ENCODE measurements at regions not wholly inside any gene's neighbourhood (a gene's known extent, or its start where the extent isn't known, plus 50 kb on each side); places are given as distances from the start of the nearest gene placed in this dataset.

GRCh38 chr13:68057836-68058235 lies 827.7 kb upstream of the PCDH9 start:
- no peak overlapping the region for H3K56ac ChIP-seq (replicated peaks; ENCODE audit: insufficient read length, low read depth, low read length)
- no peaks in the 10 kb centered on the region for H4K20me1 ChIP-seq (replicated peaks in 1 of 2; ENCODE audit: control insufficient read depth in 1 of 2, insufficient read depth in 2 of 2, low read length in 2 of 2)
- no peak overlapping the region for H4K5ac ChIP-seq (ENCODE audit: insufficient read length, low read depth, low read length)
- CTCF ChIA-PET (ENCODE audit: partially characterized antibody), result no interaction called here
- no peak overlapping the region for H2BK5ac ChIP-seq (ENCODE audit: low read depth, low read length)
- FAIRE-seq, result no peak
- H3K4me2 ChIP-seq (ENCODE audit: insufficient read depth in 1 of 2, low read depth in 2 of 2, low read length in 2 of 2), result no peak overlapping the region
- no peak overlapping the region for H2AFZ ChIP-seq (ENCODE audit: low read length)
- no peak overlapping the region for H3K27ac ChIP-seq (ENCODE audit: low read depth, low read length)
- no peak overlapping the region for H4K91ac ChIP-seq (replicated peaks; ENCODE audit: insufficient read length, low read length)
- peaks cover 9 to 10% of the 10 kb centered on the region in 2 experiments for H3K9me3 ChIP-seq (ENCODE audit: insufficient read depth in 2 of 2, low read depth in 1 of 2, low read length in 1 of 2)
- no peak overlapping the region for H4K8ac ChIP-seq (ENCODE audit: extremely low read depth, insufficient read depth, low read length)
- H3K4ac ChIP-seq (replicated peaks; ENCODE audit: insufficient read length, low read depth, low read length), result no peak overlapping the region
- H3K14ac ChIP-seq (ENCODE audit: insufficient read length), result no peak overlapping the region
- H3K23me2 ChIP-seq (ENCODE audit: low read depth, low read length), result no peaks in the 10 kb centered on the region
- no peak for DNase-seq (ENCODE audit: low read depth in 1 of 2, low spot score in 2 of 2)
- no peak overlapping the region for H3K9ac ChIP-seq (replicated peaks in 1 of 4; ENCODE audit: extremely low read depth in 1 of 4, low read depth in 3 of 4, low read length in 3 of 4)
- H3K79me2 ChIP-seq (ENCODE audit: control insufficient read depth in 1 of 2, insufficient read depth in 2 of 2, low read length in 2 of 2), result no peaks in the 10 kb centered on the region
- POLR2A ChIA-PET (ENCODE audit: partially characterized antibody), result no interaction called here
- H3K79me1 ChIP-seq (ENCODE audit: low read depth, low read length), result no peaks in the 10 kb centered on the region
- H2AK5ac ChIP-seq (ENCODE audit: low read depth, low read length), result no peak overlapping the region
- H2BK15ac ChIP-seq (ENCODE audit: low read length), result no peak overlapping the region
- H3K27me3 ChIP-seq (replicated peaks in 1 of 4; ENCODE audit: control insufficient read depth in 3 of 4, extremely low read depth in 1 of 4, insufficient read depth in 3 of 4, low read length in 3 of 4), result no peaks in the 10 kb centered on the region
- no peaks in the 10 kb centered on the region for H3K4me1 ChIP-seq (replicated peaks in 1 of 4; ENCODE audit: control insufficient read depth in 3 of 4, insufficient read depth in 4 of 4, low read length in 3 of 4)
- no peaks in the 10 kb centered on the region for H3K36me3 ChIP-seq (ENCODE audit: control insufficient read depth in 2 of 4, insufficient read depth in 4 of 4, low read length in 3 of 4)
- TF ChIP-seq JUN (IDR thresholded peaks at IDR 0.05; ENCODE audit: low read depth, low read length) (no peak), ZNF274 (IDR thresholded peaks at IDR 0.05; ENCODE audit: borderline replicate concordance, extremely low read depth, low read length) (no peak), CREB1 (IDR thresholded peaks at IDR 0.05) (no peak), SP1 (IDR thresholded peaks at IDR 0.05; ENCODE audit: low read depth, low read length) (no peak)
- no peak overlapping the region for H2BK12ac ChIP-seq (ENCODE audit: low read depth, low read length)
- H2BK20ac ChIP-seq (ENCODE audit: low read length), result no peak overlapping the region
- no peak overlapping the region for H3K18ac ChIP-seq (ENCODE audit: extremely low read depth, low read length)
- no peak overlapping the region for H3K4me3 ChIP-seq (ENCODE audit: extremely low read depth in 1 of 4, insufficient read depth in 2 of 4, low read depth in 3 of 4, low read length in 4 of 4)
- H2BK120ac ChIP-seq (replicated peaks; ENCODE audit: low read depth, low read length), result no peak overlapping the region
- no peak overlapping the region for H3K23ac ChIP-seq (ENCODE audit: insufficient read length)

All from H1 (cell line).